Dermis microvascular lymphatic vessel endothelial cell (primary cell): ENCODE measurements at regions not wholly inside any gene's neighbourhood (a gene's known extent, or its start where the extent isn't known, plus 50 kb on each side); places are given as distances from the start of the nearest gene placed in this dataset.

Source experiments
- DNase-seq, 2 donors: peaks; one replicate each; pipeline versions ENCODE4 v3.0.0 to v3.0.0-alpha.2; 2010; ENCODE audit warnings: low read depth in 2 of 2

- DNase-seq, result no peak
Measured at GRCh38 chr1:238018214-238018613, 127.5 kb upstream of the ZP4 start.

GRCh38 chr1:238006779-238007178 lies 116.1 kb upstream of the ZP4 start:
- no peak for DNase-seq

GRCh38 chr1:238005116-238005515 lies 114.4 kb upstream of the ZP4 start:
- no peak for DNase-seq

GRCh38 chr1:238001818-238002217 lies 111.1 kb upstream of the ZP4 start:
- DNase-seq, result no peak

GRCh38 chr1:237999426-238000052 lies 108.8 kb upstream of the ZP4 start:
- DNase-seq, result no peak

GRCh38 chr1:237998581-237998980 lies 107.9 kb upstream of the ZP4 start:
- no peak for DNase-seq

- DNase-seq, result no peak
Measured at GRCh38 chr1:237983496-237983895, 92.8 kb upstream of the ZP4 start.

- no peak for DNase-seq
Measured at GRCh38 chr1:237981223-237981622, 90.5 kb upstream of the ZP4 start.

- DNase-seq, result no peak
Measured at GRCh38 chr1:237976331-237976730, 85.6 kb upstream of the ZP4 start.

GRCh38 chr1:237975903-237976302 lies 85.2 kb upstream of the ZP4 start:
- DNase-seq, result no peak

- no peak for DNase-seq
Measured at GRCh38 chr1:237975376-237975775, 84.7 kb upstream of the ZP4 start.

GRCh38 chr1:237972186-237972585 lies 81.5 kb upstream of the ZP4 start:
- no peak for DNase-seq

- DNase-seq, result no peak
Measured at GRCh38 chr1:237962985-237963384, 72.3 kb upstream of the ZP4 start.

- DNase-seq, result no peak
Measured at GRCh38 chr1:237961754-237962153, 71.0 kb upstream of the ZP4 start.

GRCh38 chr1:237959838-237960237 lies 69.1 kb upstream of the ZP4 start:
- DNase-seq, result no peak

GRCh38 chr1:237953238-237953637 lies 62.5 kb upstream of the ZP4 start:
- DNase-seq, result no peak
